Right lobe of liver (tissue), 4 donors: ENCODE measurements at regions not wholly inside any gene's neighbourhood (a gene's known extent, or its start where the extent isn't known, plus 50 kb on each side); places are given as distances from the start of the nearest gene placed in this dataset.

Experiments used
- POLR2A ChIP-seq: fragments of 450-650 bp; IDR thresholded peaks from one replicate; pipeline ENCODE4 v1.6.1; 2017; ENCODE audit warnings: antibody characterized with exemption, mild to moderate bottlenecking
- TF ChIP-seq, protein P1 (sequence below), 4 donors: fragments of 200-600 bp in 3 of 4; fragments of 450-650 bp in 1 of 4; IDR thresholded peaks; one replicate each; pipeline versions ENCODE4 v1.5.1 to v1.8.0; 2016 to 2022; ENCODE audit warnings: antibody characterized with exemption in 4 of 4, mild to moderate bottlenecking in 2 of 4
- donor health status: DM: no; HTN: no; CAD: no.
- donor health status: DM: no; HTN: no; CAD: no.
- donor health status: DM: no; HTN: yes; CAD: no.

DNA sequence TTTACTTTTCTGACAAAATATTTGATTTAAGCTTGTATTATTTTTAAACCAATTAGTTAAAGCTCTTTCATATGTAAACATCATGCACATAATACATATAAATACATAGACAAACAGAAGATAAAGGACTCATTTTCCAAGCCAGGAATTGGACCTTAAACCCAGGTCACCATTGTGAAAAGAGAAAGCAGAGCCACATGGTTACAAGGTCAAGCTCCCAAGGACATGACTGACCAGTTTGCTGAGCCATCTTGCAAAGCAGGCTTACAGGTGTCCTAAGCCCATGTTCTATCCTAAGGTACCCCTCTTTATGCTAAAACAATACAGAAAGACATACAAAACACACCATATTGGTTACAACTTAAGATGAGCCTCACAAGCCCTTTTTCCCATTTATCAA lies 50.5 kb upstream of the DNAJC19 start:
- no peak for TF ChIP-seq POLR2A
- TF ChIP-seq, protein P1, sequence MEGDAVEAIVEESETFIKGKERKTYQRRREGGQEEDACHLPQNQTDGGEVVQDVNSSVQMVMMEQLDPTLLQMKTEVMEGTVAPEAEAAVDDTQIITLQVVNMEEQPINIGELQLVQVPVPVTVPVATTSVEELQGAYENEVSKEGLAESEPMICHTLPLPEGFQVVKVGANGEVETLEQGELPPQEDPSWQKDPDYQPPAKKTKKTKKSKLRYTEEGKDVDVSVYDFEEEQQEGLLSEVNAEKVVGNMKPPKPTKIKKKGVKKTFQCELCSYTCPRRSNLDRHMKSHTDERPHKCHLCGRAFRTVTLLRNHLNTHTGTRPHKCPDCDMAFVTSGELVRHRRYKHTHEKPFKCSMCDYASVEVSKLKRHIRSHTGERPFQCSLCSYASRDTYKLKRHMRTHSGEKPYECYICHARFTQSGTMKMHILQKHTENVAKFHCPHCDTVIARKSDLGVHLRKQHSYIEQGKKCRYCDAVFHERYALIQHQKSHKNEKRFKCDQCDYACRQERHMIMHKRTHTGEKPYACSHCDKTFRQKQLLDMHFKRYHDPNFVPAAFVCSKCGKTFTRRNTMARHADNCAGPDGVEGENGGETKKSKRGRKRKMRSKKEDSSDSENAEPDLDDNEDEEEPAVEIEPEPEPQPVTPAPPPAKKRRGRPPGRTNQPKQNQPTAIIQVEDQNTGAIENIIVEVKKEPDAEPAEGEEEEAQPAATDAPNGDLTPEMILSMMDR (IDR thresholded peaks at IDR 0.05): no peak
